Gastrocnemius medialis (tissue), 4 donors: ENCODE measurements at regions not wholly inside any gene's neighbourhood (a gene's known extent, or its start where the extent isn't known, plus 50 kb on each side); places are given as distances from the start of the nearest gene placed in this dataset.

Source experiments
- POLR2A ChIP-seq, 2 donors: fragments of 450-650 bp; IDR thresholded peaks; one replicate each; pipeline ENCODE4 v1.6.1; 2017; ENCODE audit warnings: antibody characterized with exemption in 2 of 2, mild to moderate bottlenecking in 2 of 2, moderate library complexity in 2 of 2
- TF ChIP-seq, protein P1 (sequence below), 5 experiments: fragments of 450-650 bp in 3 of 5; fragments of 200-600 bp in 2 of 5; sonication (generic) in 2 of 5; IDR thresholded peaks in 4 of 5; conservative IDR thresholded peaks in 1 of 5; 1 replicate in 4 of 5; 2 replicates in 1 of 5; pipeline ENCODE4 v1.5.1; 2016 to 2019; ENCODE audit warnings: antibody characterized with exemption in 5 of 5, mild to moderate bottlenecking in 3 of 5, moderate library complexity in 3 of 5

DNA sequence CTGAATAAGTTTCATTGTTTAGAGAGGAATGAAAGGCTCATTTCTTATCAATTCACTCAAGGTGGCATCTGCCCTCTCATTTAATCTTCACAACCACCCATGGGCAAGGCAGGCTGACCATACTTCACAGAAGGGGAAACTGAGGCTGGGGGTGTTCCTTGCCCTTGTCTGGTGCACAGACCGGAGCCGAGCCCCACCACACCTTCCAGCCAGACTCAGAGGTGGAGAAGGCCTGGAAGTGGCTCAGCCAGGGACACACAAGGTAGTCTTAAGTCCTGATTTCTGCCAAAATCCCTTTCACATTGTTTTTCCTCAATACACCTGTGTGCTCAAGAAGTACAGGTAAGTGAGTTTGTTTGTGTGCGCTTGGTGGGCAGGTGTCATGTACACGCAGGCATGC, 111.9 kb upstream of the TEX51 start:
- TF ChIP-seq, protein P1, sequence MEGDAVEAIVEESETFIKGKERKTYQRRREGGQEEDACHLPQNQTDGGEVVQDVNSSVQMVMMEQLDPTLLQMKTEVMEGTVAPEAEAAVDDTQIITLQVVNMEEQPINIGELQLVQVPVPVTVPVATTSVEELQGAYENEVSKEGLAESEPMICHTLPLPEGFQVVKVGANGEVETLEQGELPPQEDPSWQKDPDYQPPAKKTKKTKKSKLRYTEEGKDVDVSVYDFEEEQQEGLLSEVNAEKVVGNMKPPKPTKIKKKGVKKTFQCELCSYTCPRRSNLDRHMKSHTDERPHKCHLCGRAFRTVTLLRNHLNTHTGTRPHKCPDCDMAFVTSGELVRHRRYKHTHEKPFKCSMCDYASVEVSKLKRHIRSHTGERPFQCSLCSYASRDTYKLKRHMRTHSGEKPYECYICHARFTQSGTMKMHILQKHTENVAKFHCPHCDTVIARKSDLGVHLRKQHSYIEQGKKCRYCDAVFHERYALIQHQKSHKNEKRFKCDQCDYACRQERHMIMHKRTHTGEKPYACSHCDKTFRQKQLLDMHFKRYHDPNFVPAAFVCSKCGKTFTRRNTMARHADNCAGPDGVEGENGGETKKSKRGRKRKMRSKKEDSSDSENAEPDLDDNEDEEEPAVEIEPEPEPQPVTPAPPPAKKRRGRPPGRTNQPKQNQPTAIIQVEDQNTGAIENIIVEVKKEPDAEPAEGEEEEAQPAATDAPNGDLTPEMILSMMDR (IDR thresholded peaks at IDR 0.05 in 4 of 5, conservative IDR thresholded peaks at IDR 0.05 in 1 of 5): no peak
- TF ChIP-seq POLR2A (IDR thresholded peaks at IDR 0.05): no peak
